ENCODE measurements at regions not wholly inside any gene's neighbourhood (a gene's known extent, or its start where the extent isn't known, plus 50 kb on each side); places are given as distances from the start of the nearest gene placed in this dataset.

DNA sequence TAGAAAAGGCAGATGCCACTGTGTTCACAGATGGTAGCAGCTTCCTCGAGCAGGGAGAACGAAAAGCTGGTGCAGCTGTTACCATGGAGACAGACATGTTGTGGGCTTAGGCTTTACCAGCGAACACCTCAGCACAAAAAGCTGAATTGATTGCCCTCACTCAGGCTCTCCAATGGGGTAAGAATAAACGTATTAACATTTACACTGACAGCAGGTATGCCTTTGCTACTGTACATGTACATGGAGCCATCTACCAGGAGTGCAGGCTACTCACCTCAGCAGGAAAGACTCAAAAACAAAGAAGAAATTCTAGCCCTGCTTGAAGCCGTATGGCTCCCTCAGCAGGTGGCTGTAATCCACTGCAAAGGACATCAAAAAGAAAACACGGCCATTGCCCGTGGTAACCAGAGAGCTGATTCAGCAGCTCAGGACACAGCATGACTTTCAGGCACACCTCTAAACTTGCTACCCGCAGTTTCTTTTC lies 197.7 kb downstream of the ZNF737 start:
- TF ChIP-seq, protein P1, sequence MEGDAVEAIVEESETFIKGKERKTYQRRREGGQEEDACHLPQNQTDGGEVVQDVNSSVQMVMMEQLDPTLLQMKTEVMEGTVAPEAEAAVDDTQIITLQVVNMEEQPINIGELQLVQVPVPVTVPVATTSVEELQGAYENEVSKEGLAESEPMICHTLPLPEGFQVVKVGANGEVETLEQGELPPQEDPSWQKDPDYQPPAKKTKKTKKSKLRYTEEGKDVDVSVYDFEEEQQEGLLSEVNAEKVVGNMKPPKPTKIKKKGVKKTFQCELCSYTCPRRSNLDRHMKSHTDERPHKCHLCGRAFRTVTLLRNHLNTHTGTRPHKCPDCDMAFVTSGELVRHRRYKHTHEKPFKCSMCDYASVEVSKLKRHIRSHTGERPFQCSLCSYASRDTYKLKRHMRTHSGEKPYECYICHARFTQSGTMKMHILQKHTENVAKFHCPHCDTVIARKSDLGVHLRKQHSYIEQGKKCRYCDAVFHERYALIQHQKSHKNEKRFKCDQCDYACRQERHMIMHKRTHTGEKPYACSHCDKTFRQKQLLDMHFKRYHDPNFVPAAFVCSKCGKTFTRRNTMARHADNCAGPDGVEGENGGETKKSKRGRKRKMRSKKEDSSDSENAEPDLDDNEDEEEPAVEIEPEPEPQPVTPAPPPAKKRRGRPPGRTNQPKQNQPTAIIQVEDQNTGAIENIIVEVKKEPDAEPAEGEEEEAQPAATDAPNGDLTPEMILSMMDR (IDR thresholded peaks at IDR 0.05) = no peak
- no peak for TF ChIP-seq POLR2A (IDR thresholded peaks at IDR 0.05)

Measured in lower leg skin (tissue), 3 donors.